GM12873 (cell line): ENCODE measurements at regions not wholly inside any gene's neighbourhood (a gene's known extent, or its start where the extent isn't known, plus 50 kb on each side); places are given as distances from the start of the nearest gene placed in this dataset.

Source experiments
- TF ChIP-seq, protein P1 (sequence below): IDR thresholded peaks from 2 replicates; pipeline ENCODE4 v1.5.1; 2012; ENCODE audit warnings: low read depth, mild to moderate bottlenecking, moderate library complexity, low read length, control low read depth; ENCODE audit not compliant: insufficient read depth; ENCODE audit errors: missing control alignments

DNA sequence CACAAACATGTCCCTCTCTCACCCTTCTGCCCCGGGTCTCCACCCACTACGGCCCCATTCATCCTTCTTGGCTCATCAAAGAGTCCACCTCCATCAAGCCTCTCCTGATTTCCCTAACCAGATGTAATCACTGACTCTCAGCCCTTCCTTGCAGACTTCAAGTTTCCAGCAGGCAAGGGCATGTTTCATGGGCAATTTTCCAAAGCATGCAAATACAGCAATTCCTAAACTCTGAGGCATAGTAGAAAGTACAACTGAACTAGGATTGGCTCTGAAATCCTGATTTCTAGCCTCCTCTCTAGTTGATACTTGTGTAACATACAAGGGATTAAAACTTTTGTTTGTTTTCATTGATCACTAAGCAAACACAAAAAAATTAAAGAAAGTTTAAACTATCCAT lies 109.1 kb upstream of the GADD45A start:
- TF ChIP-seq, protein P1, sequence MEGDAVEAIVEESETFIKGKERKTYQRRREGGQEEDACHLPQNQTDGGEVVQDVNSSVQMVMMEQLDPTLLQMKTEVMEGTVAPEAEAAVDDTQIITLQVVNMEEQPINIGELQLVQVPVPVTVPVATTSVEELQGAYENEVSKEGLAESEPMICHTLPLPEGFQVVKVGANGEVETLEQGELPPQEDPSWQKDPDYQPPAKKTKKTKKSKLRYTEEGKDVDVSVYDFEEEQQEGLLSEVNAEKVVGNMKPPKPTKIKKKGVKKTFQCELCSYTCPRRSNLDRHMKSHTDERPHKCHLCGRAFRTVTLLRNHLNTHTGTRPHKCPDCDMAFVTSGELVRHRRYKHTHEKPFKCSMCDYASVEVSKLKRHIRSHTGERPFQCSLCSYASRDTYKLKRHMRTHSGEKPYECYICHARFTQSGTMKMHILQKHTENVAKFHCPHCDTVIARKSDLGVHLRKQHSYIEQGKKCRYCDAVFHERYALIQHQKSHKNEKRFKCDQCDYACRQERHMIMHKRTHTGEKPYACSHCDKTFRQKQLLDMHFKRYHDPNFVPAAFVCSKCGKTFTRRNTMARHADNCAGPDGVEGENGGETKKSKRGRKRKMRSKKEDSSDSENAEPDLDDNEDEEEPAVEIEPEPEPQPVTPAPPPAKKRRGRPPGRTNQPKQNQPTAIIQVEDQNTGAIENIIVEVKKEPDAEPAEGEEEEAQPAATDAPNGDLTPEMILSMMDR = no peak

DNA sequence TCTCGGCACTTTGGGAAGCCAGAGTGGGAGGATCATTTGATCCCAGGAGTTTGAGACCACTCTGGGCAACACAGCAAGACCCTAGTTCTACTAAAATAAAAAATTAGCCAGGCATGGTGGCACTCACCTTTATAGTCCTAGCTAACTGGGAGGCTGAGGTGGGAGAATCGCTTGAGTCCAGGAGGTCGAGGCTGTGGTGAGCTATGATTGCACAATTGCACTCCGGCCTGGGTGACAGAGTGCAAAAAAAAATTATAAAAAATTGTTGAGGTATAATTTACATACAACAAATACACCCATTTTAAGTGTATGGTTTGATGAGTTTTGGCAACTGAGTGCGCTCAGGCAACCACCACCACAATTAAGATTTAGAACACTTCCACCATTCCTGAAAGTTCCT lies 108.5 kb upstream of the GADD45A start:
- TF ChIP-seq, protein P1 = no peak

DNA sequence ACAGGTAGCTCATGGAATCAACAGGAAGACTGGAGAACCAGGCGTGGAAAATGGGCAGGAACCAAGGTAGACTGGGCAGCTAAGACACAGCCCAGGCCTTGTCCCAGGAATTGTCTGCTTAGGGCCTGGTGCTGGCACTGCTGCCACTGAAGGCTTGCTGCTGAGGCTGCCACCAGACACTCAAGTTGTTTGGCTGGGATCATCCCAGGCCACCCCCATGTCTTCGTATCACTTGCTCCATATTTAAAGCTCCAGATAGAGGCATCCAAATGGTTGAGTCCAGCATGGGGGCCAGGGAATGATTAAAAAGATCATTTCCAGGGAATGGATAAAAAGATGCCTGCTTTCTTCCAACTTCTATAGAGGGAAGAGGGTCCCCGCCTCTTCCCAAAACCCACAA lies 107.4 kb upstream of the GADD45A start:
- TF ChIP-seq, protein P1 = no peak

DNA sequence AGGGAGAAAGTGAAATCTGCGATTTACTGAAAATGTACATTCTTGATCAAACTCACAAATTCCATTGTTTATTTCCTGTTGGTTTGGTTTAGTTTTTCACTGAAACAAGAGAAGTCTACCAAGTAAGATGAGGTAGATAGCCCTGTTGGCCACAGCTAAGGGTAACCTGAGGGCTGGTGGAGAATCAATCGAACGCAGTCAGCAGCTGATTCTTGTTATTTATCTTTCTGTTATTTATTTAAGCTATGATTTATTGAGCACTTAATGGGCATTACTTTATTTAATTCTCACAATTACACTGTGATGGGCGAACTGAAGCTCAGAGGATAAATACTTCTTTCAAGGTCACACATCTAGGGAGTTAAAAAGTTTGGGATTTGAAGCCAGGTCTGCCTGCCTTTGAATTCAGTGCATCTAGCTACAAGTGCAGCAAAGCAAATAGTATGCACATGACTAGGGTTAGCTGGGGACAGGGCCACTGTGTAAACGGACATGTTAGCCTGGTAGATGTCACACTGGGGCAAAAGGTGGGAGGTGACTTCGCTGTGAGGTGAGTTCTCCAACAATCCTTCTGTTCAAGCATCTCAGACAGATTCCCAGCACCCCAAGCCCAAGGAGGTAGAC lies 106.5 kb upstream of the GADD45A start:
- TF ChIP-seq, protein P1 = no peak

DNA sequence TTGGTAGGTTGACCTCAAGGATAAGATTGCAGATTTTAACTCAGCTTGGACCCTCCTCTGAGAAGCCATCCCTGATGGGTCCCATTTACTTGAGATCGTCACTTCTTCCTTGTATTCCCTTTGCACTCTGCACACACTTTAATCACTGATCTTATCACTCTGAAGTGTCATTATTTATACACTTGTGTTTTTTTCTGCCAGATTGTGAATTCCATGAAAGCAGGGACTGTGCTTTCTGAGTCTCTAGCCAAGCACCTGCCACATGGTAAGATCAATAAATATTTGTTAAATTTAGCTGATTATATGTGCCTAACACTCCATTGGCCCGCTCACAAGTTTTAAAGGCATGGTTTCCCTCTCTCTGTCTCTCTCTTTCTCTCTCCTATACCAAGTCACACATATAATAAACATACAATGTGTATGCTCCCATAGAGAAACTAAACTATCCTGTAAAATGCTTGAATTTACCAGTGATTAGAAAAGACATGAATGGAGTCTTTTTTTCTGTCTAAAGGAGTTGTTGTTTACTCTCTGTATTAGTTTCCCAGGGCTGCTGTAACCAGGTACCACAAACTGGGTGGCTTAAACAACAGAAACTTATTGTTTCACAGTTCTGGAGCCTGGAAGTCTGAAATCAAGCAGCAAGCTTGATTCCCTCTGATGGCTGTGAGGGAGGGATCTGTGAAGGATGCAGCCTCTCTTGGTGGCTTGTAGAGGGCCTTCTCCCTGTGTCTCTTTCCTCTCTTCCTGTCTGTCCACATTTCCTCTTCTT lies 105.2 kb upstream of the GADD45A start:
- TF ChIP-seq, protein P1 = no peak

DNA sequence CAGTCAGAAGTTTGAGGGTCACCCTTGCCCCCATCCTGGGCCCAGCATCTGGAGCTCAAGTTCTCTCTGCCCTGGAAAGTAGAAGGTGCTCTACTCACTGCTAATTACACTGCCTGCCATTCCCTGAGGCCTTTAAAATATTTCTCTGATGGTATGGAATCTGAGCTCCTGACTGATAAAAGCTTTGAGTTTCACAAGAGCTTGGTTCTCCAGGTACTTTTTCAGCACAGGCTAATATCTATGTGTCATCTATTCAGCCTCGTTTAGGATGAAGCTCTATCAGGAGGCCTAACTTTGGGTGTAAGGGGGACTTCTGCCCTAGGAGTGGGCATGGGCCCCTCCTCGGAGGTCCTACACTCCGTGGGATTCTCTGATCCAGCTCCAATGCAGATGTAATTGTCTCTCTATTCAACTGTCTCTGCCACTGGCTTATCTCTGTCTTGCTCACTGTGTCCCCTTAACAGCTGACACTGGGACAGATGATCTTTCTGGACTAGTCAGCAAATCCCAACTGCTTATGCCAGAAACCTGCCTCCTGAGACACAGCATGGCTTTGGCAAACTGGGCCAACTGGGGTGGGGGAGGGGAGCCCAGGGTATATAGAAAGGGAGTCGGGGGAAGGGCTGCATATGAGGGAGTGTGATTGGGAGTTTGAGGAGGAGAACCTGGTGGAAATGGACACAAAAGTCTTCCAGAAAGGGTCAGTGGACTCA lies 104.2 kb upstream of the GADD45A start:
- TF ChIP-seq, protein P1 = no peak
